Activated naive CD4-positive, alpha-beta T cell treated with anti-CD3 and anti-CD28 coated beads, Interleukin-2, amount 50 U/mL, for 72 hours (primary cell): ENCODE measurements at regions not wholly inside any gene's neighbourhood (a gene's known extent, or its start where the extent isn't known, plus 50 kb on each side); places are given as distances from the start of the nearest gene placed in this dataset.
"Not testable (repeated sequence)": the region's sequence is repeated elsewhere in the genome, so short reads cannot be mapped to it uniquely, and the experiment has no call there.

Experiments
- ATAC-seq, 2 donors: fragments of 150-1000 bp; cut with Tn5 transposase; 2 replicates each; pipeline ENCODE4 v1.10.0; 2021; ENCODE audit warnings: mild to moderate bottlenecking in 2 of 2, moderate library complexity in 2 of 2
- DNase-seq, 2 donors: peaks; one replicate each; pipeline ENCODE4 v3.0.0; 2021 to 2022; ENCODE audit warnings: low spot score in 2 of 2
- H3K27ac Mint-ChIP-seq, 2 donors: one replicate each; pipeline ENCODE4 v1.8.0; 2022; ENCODE audit warnings: mild to moderate bottlenecking in 2 of 2, mixed read lengths in 2 of 2
- H3K36me3 Mint-ChIP-seq, 2 donors: one replicate each; pipeline ENCODE4 v1.8.0; 2022; ENCODE audit warnings: mixed read lengths in 2 of 2
- H3K9me3 Mint-ChIP-seq, 2 donors: one replicate each; pipeline ENCODE4 v1.8.0; 2022; ENCODE audit warnings: mixed read lengths in 2 of 2

GRCh38 chrX:27236681-27237080 lies 226.5 kb downstream of the PPP4R3C start:
- peaks cover 0 to 6% of the 10 kb centered on the region in 2 donors for H3K9me3 Mint-ChIP-seq
- H3K36me3 Mint-ChIP-seq = no peaks in the 10 kb centered on the region
- DNase-seq = no peak
- ATAC-seq = no peak
- H3K27ac Mint-ChIP-seq = no peak overlapping the region

GRCh38 chrX:27229721-27230120 lies 233.4 kb downstream of the PPP4R3C start:
- Mint-ChIP-seq H3K9me3 (no peaks in the 10 kb centered on the region), H3K27ac (no peak overlapping the region), H3K36me3 (no peaks in the 10 kb centered on the region)
- ATAC-seq = no peak
- no peak for DNase-seq

GRCh38 chrX:27222661-27223060 lies 240.5 kb downstream of the PPP4R3C start:
- Mint-ChIP-seq H3K9me3 (peaks cover 0 to 4% of the 10 kb centered on the region in 2 donors), H3K27ac (no peak overlapping the region), H3K36me3 (no peaks in the 10 kb centered on the region)
- DNase-seq = no peak
- no peak for ATAC-seq

GRCh38 chrX:27186671-27187070 lies 276.5 kb downstream of the PPP4R3C start:
- DNase-seq = peak in 1 of 2 donors; percentile 11
- no peak overlapping the region for H3K27ac Mint-ChIP-seq
- H3K9me3 Mint-ChIP-seq = no peaks in the 10 kb centered on the region
- ATAC-seq = no peak
- no peaks in the 10 kb centered on the region for H3K36me3 Mint-ChIP-seq

- DNase-seq = no peak
- no peaks in the 10 kb centered on the region for H3K36me3 Mint-ChIP-seq
- ATAC-seq = no peak
These were observed 299.9 kb downstream of the PPP4R3C start for GRCh38 chrX:27163236-27163635.

GRCh38 chrX:27162496-27162895 lies 300.6 kb downstream of the PPP4R3C start:
- no peak for DNase-seq
- no peaks in the 10 kb centered on the region for H3K36me3 Mint-ChIP-seq
- H3K27ac Mint-ChIP-seq = no peak overlapping the region
- ATAC-seq = no peak
- H3K9me3 Mint-ChIP-seq = no peaks in the 10 kb centered on the region

More at GRCh38 chrX:27163236-27163635, 299.9 kb downstream of the PPP4R3C start:
- H3K9me3 Mint-ChIP-seq = no peaks in the 10 kb centered on the region
- no peak overlapping the region for H3K27ac Mint-ChIP-seq

- not testable (repeated sequence) for H3K27ac Mint-ChIP-seq, ATAC-seq, H3K36me3 Mint-ChIP-seq, DNase-seq, H3K9me3 Mint-ChIP-seq
These were observed 306.2 kb downstream of the PPP4R3C start for GRCh38 chrX:27156921-27157320.

GRCh38 chrX:27136325-27136724 lies 326.8 kb downstream of the PPP4R3C start:
- DNase-seq = no peak
- Mint-ChIP-seq H3K27ac (no peak overlapping the region), H3K9me3 (no peaks in the 10 kb centered on the region), H3K36me3 (no peaks in the 10 kb centered on the region)
- no peak for ATAC-seq

- no peak for ATAC-seq
- DNase-seq = no peak
- Mint-ChIP-seq H3K27ac (no peak overlapping the region), H3K9me3 (peaks cover 0 to 3% of the 10 kb centered on the region in 2 donors), H3K36me3 (no peaks in the 10 kb centered on the region)
These were observed 330.3 kb downstream of the PPP4R3C start for GRCh38 chrX:27132862-27133261.

- H3K36me3 Mint-ChIP-seq, DNase-seq, H3K9me3 Mint-ChIP-seq, H3K27ac Mint-ChIP-seq, ATAC-seq: not testable (repeated sequence)
These were observed 376.0 kb downstream of the PPP4R3C start for GRCh38 chrX:27087176-27087575.

- H3K36me3 Mint-ChIP-seq = no peaks in the 10 kb centered on the region
- H3K9me3 Mint-ChIP-seq = no peaks in the 10 kb centered on the region
- ATAC-seq (no peak), DNase-seq (no peak)
- H3K27ac Mint-ChIP-seq = no peak overlapping the region
These were observed 376.9 kb downstream of the PPP4R3C start for GRCh38 chrX:27086237-27086636.

GRCh38 chrX:27085346-27085745 lies 377.8 kb downstream of the PPP4R3C start:
- Mint-ChIP-seq H3K9me3 (no peaks in the 10 kb centered on the region), H3K36me3 (no peaks in the 10 kb centered on the region), H3K27ac (no peak overlapping the region)
- ATAC-seq (no peak), DNase-seq (no peak)

- Mint-ChIP-seq H3K27ac (no peak overlapping the region), H3K9me3 (peaks cover 0 to 4% of the 10 kb centered on the region in 2 donors), H3K36me3 (no peaks in the 10 kb centered on the region)
- DNase-seq = no peak
- no peak for ATAC-seq
These were observed 384.8 kb downstream of the PPP4R3C start for GRCh38 chrX:27078371-27078770.

- no peak overlapping the region for H3K27ac Mint-ChIP-seq
- no peak for ATAC-seq
- DNase-seq = no peak
- peaks cover 0 to 4% of the 10 kb centered on the region in 2 donors for H3K9me3 Mint-ChIP-seq
- H3K36me3 Mint-ChIP-seq = no peaks in the 10 kb centered on the region
These were observed 405.3 kb downstream of the PPP4R3C start for GRCh38 chrX:27057883-27058282.

GRCh38 chrX:27039332-27039731 lies 423.8 kb downstream of the PPP4R3C start:
- no peak for DNase-seq
- H3K36me3 Mint-ChIP-seq = no peaks in the 10 kb centered on the region
- peaks cover 0 to 8% of the 10 kb centered on the region in 2 donors for H3K9me3 Mint-ChIP-seq
- H3K27ac Mint-ChIP-seq = no peak overlapping the region
- ATAC-seq = no peak

GRCh38 chrX:27008486-27008885 lies 454.7 kb downstream of the PPP4R3C start:
- DNase-seq (no peak), ATAC-seq (no peak)
- Mint-ChIP-seq H3K36me3 (no peaks in the 10 kb centered on the region), H3K9me3 (peaks cover 3 to 4% of the 10 kb centered on the region in 2 donors), H3K27ac (no peak overlapping the region)

- Mint-ChIP-seq H3K36me3 (no peaks in the 10 kb centered on the region), H3K27ac (no peak overlapping the region), H3K9me3 (no peaks in the 10 kb centered on the region)
- DNase-seq (no peak), ATAC-seq (no peak)
These were observed 463.5 kb downstream of the PPP4R3C start for GRCh38 chrX:26999634-27000033.

- no peaks in the 10 kb centered on the region for H3K36me3 Mint-ChIP-seq
- no peaks in the 10 kb centered on the region for H3K9me3 Mint-ChIP-seq
- ATAC-seq (no peak), DNase-seq (no peak)
- H3K27ac Mint-ChIP-seq = no peak overlapping the region
These were observed 504.9 kb downstream of the PPP4R3C start for GRCh38 chrX:26958261-26958660.

- peaks cover 6% of the 10 kb centered on the region in 2 donors for H3K9me3 Mint-ChIP-seq
- no peak overlapping the region for H3K27ac Mint-ChIP-seq
These were observed 509.1 kb downstream of the PPP4R3C start for GRCh38 chrX:26954029-26954428.

More at GRCh38 chrX:26954029-26954428, 509.1 kb downstream of the PPP4R3C start:
- DNase-seq (no peak), ATAC-seq (no peak)
- peaks cover 0 to 2% of the 10 kb centered on the region in 2 donors for H3K36me3 Mint-ChIP-seq
